ENCODE measurements at regions not wholly inside any gene's neighbourhood (a gene's known extent, or its start where the extent isn't known, plus 50 kb on each side); places are given as distances from the start of the nearest gene placed in this dataset.

- WGBS (ENCODE audit: insufficient coverage): 85% methylated on average over 12 of the region's 12 CpGs
- peaks cover 13 to 16% of the 10 kb centered on the region in 2 donors for H3K27me3 Mint-ChIP-seq (ENCODE audit: low read depth in 2 of 2)
- H3K36me3 Mint-ChIP-seq: no peaks in the 10 kb centered on the region
Measured at GRCh38 chr17:72574675-72575510, 454.1 kb downstream of the SOX9 start.

GRCh38 chr17:72575542-72576233 is 454.9 kb downstream of the SOX9 start:
- intact Hi-C loops (cut with micrococcal nuclease): no loop called here
- H3K27ac Mint-ChIP-seq: no peak overlapping the region
- Histone ChIP-seq H3K27me3 (ENCODE audit: control insufficient read depth, insufficient read depth, low read length) (no peaks in the 10 kb centered on the region), H3K36me3 (ENCODE audit: control insufficient read depth, insufficient read depth, low read length) (no peaks in the 10 kb centered on the region), H3K4me3 (ENCODE audit: low read length) (no peak overlapping the region), H3K27ac (ENCODE audit: low read length) (no peak overlapping the region), H3K9me3 (ENCODE audit: control insufficient read depth, insufficient read depth, low read length) (no peaks in the 10 kb centered on the region), H3K4me1 (ENCODE audit: control insufficient read depth, insufficient read depth, low read length) (no peaks in the 10 kb centered on the region)
- H3K27me3 Mint-ChIP-seq (ENCODE audit: low read depth in 2 of 2): peaks cover 13 to 16% of the 10 kb centered on the region in 2 donors
- no peak for TF ChIP-seq CTCF (IDR thresholded peaks at IDR 0.05)
- no peaks in the 10 kb centered on the region for H3K4me1 Mint-ChIP-seq
- no peaks in the 10 kb centered on the region for H3K36me3 Mint-ChIP-seq
- DNase-seq (no peak), ATAC-seq (no peak)
- H3K4me3 Mint-ChIP-seq: no peak overlapping the region
- H3K9me3 Mint-ChIP-seq: no peaks in the 10 kb centered on the region
- 67% methylated on average over 7 of the region's 8 CpGs for WGBS (ENCODE audit: insufficient coverage)

More at GRCh38 chr17:72574675-72575510, 454.1 kb downstream of the SOX9 start:
- no peak for ATAC-seq
- Histone ChIP-seq H3K4me3 (ENCODE audit: low read length) (no peak overlapping the region), H3K36me3 (ENCODE audit: control insufficient read depth, insufficient read depth, low read length) (no peaks in the 10 kb centered on the region), H3K27ac (ENCODE audit: low read length) (no peak overlapping the region), H3K4me1 (ENCODE audit: control insufficient read depth, insufficient read depth, low read length) (no peaks in the 10 kb centered on the region), H3K9me3 (ENCODE audit: control insufficient read depth, insufficient read depth, low read length) (no peaks in the 10 kb centered on the region), H3K27me3 (ENCODE audit: control insufficient read depth, insufficient read depth, low read length) (no peaks in the 10 kb centered on the region)
- no peak overlapping the region for H3K27ac Mint-ChIP-seq
- TF ChIP-seq CTCF (IDR thresholded peaks at IDR 0.05): no peak
- H3K9me3 Mint-ChIP-seq: no peaks in the 10 kb centered on the region
- intact Hi-C loops (cut with micrococcal nuclease): no loop called here
- H3K4me1 Mint-ChIP-seq: no peaks in the 10 kb centered on the region
- no peak overlapping the region for H3K4me3 Mint-ChIP-seq
- DNase-seq: no peak

- intact Hi-C loops (cut with micrococcal nuclease): no loop called here
- no peak overlapping the region for H3K27ac ChIP-seq (ENCODE audit: low read length)
- no peaks in the 10 kb centered on the region for H3K27me3 ChIP-seq (ENCODE audit: control insufficient read depth, insufficient read depth, low read length)
- no peak for TF ChIP-seq CTCF (IDR thresholded peaks at IDR 0.05)
- H3K36me3 ChIP-seq (ENCODE audit: control insufficient read depth, insufficient read depth, low read length): no peaks in the 10 kb centered on the region
- Mint-ChIP-seq H3K27ac (no peak overlapping the region), H3K4me1 (no peaks in the 10 kb centered on the region), H3K36me3 (no peaks in the 10 kb centered on the region), H3K27me3 (ENCODE audit: low read depth in 2 of 2) (peaks cover 13 to 16% of the 10 kb centered on the region in 2 donors), H3K9me3 (no peaks in the 10 kb centered on the region), H3K4me3 (no peak overlapping the region)
- H3K9me3 ChIP-seq (ENCODE audit: control insufficient read depth, insufficient read depth, low read length): no peaks in the 10 kb centered on the region
- ATAC-seq (no peak), DNase-seq (no peak)
- 36% methylated on average over 4 of the region's 7 CpGs for WGBS (ENCODE audit: insufficient coverage)
- no peak overlapping the region for H3K4me3 ChIP-seq (ENCODE audit: low read length)
- H3K4me1 ChIP-seq (ENCODE audit: control insufficient read depth, insufficient read depth, low read length): no peaks in the 10 kb centered on the region
Measured at GRCh38 chr17:72576289-72576759, 455.5 kb downstream of the SOX9 start.

Measured in natural killer cell (primary cell).